ENCODE measurements at regions not wholly inside any gene's neighbourhood (a gene's known extent, or its start where the extent isn't known, plus 50 kb on each side); places are given as distances from the start of the nearest gene placed in this dataset.

- TF ChIP-seq EP300 (IDR thresholded peaks at IDR 0.05) (no peak), CTCF (IDR thresholded peaks at IDR 0.05) (no peak), POLR2A (IDR thresholded peaks at IDR 0.05) (no peak)
- H3K36me3 ChIP-seq: no peaks in the 10 kb centered on the region
- no peak overlapping the region for H3K4me3 ChIP-seq
- H3K4me1 ChIP-seq: peaks cover 0 to 14% (median 0%) of the 10 kb centered on the region in 4 donors
- no peaks in the 10 kb centered on the region for H3K27me3 ChIP-seq
- H3K9me3 ChIP-seq: no peaks in the 10 kb centered on the region
- no peak overlapping the region for H3K27ac ChIP-seq
- DNase-seq (ENCODE audit: low spot score in 2 of 2): no peak
- 43 to 48% methylated on average over 2 of the region's 2 CpGs for WGBS, 2 donors
Observed at GRCh38 chr3:34212175-34212574, 413.7 kb downstream of the PDCD6IP start.

GRCh38 chr3:34212656-34213055 lies 414.2 kb downstream of the PDCD6IP start:
- WGBS, 2 donors: 50 to 55% methylated on average over 4 of the region's 4 CpGs
- no peak overlapping the region for H3K27ac ChIP-seq
- peak; percentile 15 to 40 for DNase-seq (ENCODE audit: low spot score in 2 of 2)
- peaks cover 0 to 14% (median 0%) of the 10 kb centered on the region in 4 donors for H3K4me1 ChIP-seq
- H3K27me3 ChIP-seq: no peaks in the 10 kb centered on the region
- no peaks in the 10 kb centered on the region for H3K36me3 ChIP-seq
- TF ChIP-seq CTCF (IDR thresholded peaks at IDR 0.05) (no peak), EP300 (IDR thresholded peaks at IDR 0.05) (no peak), POLR2A (IDR thresholded peaks at IDR 0.05) (no peak)
- H3K4me3 ChIP-seq: no peak overlapping the region
- no peaks in the 10 kb centered on the region for H3K9me3 ChIP-seq

- H3K4me3 ChIP-seq: no peak overlapping the region
- H3K27me3 ChIP-seq: no peaks in the 10 kb centered on the region
- peaks cover 0 to 14% (median 0%) of the 10 kb centered on the region in 4 donors for H3K4me1 ChIP-seq
- H3K9me3 ChIP-seq: no peaks in the 10 kb centered on the region
- TF ChIP-seq EP300 (IDR thresholded peaks at IDR 0.05): no peak
- TF ChIP-seq CTCF (IDR thresholded peaks at IDR 0.05): no peak
- TF ChIP-seq POLR2A (IDR thresholded peaks at IDR 0.05): no peak
- H3K27ac ChIP-seq: no peak overlapping the region
- DNase-seq (ENCODE audit: low spot score in 2 of 2): no peak
- 53 to 69% methylated on average over 4 of the region's 4 CpGs for whole genome bisulfite sequencing, 2 donors
- H3K36me3 ChIP-seq: no peaks in the 10 kb centered on the region
Observed at GRCh38 chr3:34213478-34213877, 415.0 kb downstream of the PDCD6IP start.

GRCh38 chr3:34216711-34217335 lies 418.4 kb downstream of the PDCD6IP start:
- TF ChIP-seq CTCF (IDR thresholded peaks at IDR 0.05) (no peak), EP300 (IDR thresholded peaks at IDR 0.05) (no peak), POLR2A (IDR thresholded peaks at IDR 0.05) (no peak)
- H3K36me3 ChIP-seq: no peaks in the 10 kb centered on the region
- 75 to 85% methylated on average over 9 of the region's 9 CpGs for WGBS, 2 donors
- H3K27me3 ChIP-seq: no peaks in the 10 kb centered on the region
- H3K9me3 ChIP-seq: no peaks in the 10 kb centered on the region
- H3K4me3 ChIP-seq: no peak overlapping the region
- no peak overlapping the region for H3K27ac ChIP-seq
- no peak for DNase-seq (ENCODE audit: low spot score in 2 of 2)
- H3K4me1 ChIP-seq: peaks cover 0 to 14% (median 0%) of the 10 kb centered on the region in 4 donors

GRCh38 chr3:34218706-34219385 lies 420.4 kb downstream of the PDCD6IP start:
- 67 to 72% methylated on average over 5 of the region's 5 CpGs for WGBS, 2 donors
- H3K27ac ChIP-seq: no peak overlapping the region
- H3K4me3 ChIP-seq: no peak overlapping the region

More at GRCh38 chr3:34218706-34219385, 420.4 kb downstream of the PDCD6IP start:
- no peaks in the 10 kb centered on the region for H3K36me3 ChIP-seq
- H3K9me3 ChIP-seq: no peaks in the 10 kb centered on the region
- H3K4me1 ChIP-seq: no peaks in the 10 kb centered on the region
- TF ChIP-seq EP300 (IDR thresholded peaks at IDR 0.05): no peak
- TF ChIP-seq CTCF (IDR thresholded peaks at IDR 0.05): no peak
- no peak for TF ChIP-seq POLR2A (IDR thresholded peaks at IDR 0.05)
- H3K27me3 ChIP-seq: no peaks in the 10 kb centered on the region
- DNase-seq (ENCODE audit: low spot score in 2 of 2): no peak

Measured in tibial nerve (tissue), 4 donors.